ENCODE measurements at regions not wholly inside any gene's neighbourhood (a gene's known extent, or its start where the extent isn't known, plus 50 kb on each side); places are given as distances from the start of the nearest gene placed in this dataset.

DNA sequence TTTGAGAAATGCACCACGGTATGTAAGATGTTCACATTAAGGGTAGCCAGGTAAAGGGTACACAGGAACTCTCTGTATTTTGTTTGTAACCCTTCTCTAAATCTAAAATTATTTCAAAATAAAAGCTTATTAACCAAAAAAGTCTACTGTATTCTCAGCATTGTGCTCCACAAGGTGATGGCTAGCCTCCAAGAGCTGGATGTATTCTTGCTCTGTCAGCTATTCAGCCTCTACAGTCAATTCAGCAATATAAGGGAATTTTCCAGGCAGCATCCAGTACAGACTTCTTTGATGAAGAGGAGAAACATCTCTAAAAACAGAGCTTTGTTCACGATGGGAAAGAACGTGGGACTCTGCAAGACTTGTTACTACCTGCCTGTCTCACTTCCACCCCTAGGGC lies 63.5 kb upstream of the MAOA start:
- TF ChIP-seq, protein P1, sequence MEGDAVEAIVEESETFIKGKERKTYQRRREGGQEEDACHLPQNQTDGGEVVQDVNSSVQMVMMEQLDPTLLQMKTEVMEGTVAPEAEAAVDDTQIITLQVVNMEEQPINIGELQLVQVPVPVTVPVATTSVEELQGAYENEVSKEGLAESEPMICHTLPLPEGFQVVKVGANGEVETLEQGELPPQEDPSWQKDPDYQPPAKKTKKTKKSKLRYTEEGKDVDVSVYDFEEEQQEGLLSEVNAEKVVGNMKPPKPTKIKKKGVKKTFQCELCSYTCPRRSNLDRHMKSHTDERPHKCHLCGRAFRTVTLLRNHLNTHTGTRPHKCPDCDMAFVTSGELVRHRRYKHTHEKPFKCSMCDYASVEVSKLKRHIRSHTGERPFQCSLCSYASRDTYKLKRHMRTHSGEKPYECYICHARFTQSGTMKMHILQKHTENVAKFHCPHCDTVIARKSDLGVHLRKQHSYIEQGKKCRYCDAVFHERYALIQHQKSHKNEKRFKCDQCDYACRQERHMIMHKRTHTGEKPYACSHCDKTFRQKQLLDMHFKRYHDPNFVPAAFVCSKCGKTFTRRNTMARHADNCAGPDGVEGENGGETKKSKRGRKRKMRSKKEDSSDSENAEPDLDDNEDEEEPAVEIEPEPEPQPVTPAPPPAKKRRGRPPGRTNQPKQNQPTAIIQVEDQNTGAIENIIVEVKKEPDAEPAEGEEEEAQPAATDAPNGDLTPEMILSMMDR (IDR thresholded peaks at IDR 0.05; ENCODE audit: low read length) = no peak
- TF ChIP-seq EZH2 (optimal IDR thresholded peaks at IDR 0.05; ENCODE audit: low read depth, low read length) = no peak
